ENCODE measurements at regions not wholly inside any gene's neighbourhood (a gene's known extent, or its start where the extent isn't known, plus 50 kb on each side); places are given as distances from the start of the nearest gene placed in this dataset.

- H3K36me3 Mint-ChIP-seq: no peaks in the 10 kb centered on the region
- peaks cover 60% of the 10 kb centered on the region for H3K4me1 Mint-ChIP-seq
- no peak overlapping the region for H3K4me3 Mint-ChIP-seq
- ChIA-PET CTCF (no interaction called here), POLR2A (no interaction called here)
- DNase-seq (ENCODE audit: low spot score) (no peak), ATAC-seq (peak; percentile 41)
- H3K27me3 Mint-ChIP-seq (ENCODE audit: low read depth): no peaks in the 10 kb centered on the region
- peak overlapping the region; percentile 57 for H3K27ac Mint-ChIP-seq
- TF ChIP-seq CREM (CRISPR knock-in tag; IDR thresholded peaks at IDR 0.05) (no peak), ZNF423 (CRISPR knock-in tag; IDR thresholded peaks at IDR 0.05) (peak; percentile 6; the same call in 1 of the 2 replicates)
- H3K9me3 Mint-ChIP-seq: no peaks in the 10 kb centered on the region
These were observed 370.2 kb downstream of the EN1 start for GRCh38 chr2:118477111-118477862.

DNA sequence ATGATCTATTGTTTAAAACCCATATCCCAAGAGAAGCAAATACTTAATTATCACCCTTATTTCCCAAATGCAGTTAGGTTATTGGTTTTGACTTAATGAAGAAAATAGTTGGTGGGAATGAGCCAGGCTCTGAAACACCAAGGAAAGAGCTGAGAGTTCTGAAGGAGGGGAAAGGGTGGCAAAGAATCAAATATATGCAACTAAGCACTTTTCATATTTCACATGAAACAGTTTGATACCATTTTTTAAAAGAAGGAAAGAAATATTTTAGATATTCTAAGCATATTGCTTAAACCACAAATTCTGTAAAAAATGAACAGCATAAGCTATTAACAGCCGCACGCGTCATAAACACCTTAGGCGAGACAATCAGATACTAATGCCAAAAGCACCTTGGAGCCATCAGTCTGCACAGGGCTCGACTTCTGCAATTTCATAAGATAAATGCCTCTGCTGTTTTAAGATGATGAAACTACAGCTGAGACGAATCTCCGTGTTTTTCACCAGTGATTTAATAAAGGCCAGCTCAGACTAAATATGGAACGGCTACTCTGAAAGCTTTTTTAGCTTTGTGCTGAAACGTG, 371.7 kb downstream of the EN1 start:
- H3K9me3 Mint-ChIP-seq: no peaks in the 10 kb centered on the region
- ChIA-PET POLR2A (no interaction called here), CTCF (no interaction called here)
- no peak overlapping the region for H3K4me3 Mint-ChIP-seq
- no peak for TF ChIP-seq SMAD3 (CRISPR knock-in tag; IDR thresholded peaks at IDR 0.05; ENCODE audit: borderline replicate concordance)
- no peak for TF ChIP-seq RORB (CRISPR knock-in tag; IDR thresholded peaks at IDR 0.05)
- TF ChIP-seq, protein P1, sequence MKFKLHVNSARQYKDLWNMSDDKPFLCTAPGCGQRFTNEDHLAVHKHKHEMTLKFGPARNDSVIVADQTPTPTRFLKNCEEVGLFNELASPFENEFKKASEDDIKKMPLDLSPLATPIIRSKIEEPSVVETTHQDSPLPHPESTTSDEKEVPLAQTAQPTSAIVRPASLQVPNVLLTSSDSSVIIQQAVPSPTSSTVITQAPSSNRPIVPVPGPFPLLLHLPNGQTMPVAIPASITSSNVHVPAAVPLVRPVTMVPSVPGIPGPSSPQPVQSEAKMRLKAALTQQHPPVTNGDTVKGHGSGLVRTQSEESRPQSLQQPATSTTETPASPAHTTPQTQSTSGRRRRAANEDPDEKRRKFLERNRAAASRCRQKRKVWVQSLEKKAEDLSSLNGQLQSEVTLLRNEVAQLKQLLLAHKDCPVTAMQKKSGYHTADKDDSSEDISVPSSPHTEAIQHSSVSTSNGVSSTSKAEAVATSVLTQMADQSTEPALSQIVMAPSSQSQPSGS (CRISPR knock-in tag; IDR thresholded peaks at IDR 0.05; ENCODE audit: borderline replicate concordance, low read depth): no peak
- no peak for TF ChIP-seq FOXJ3 (CRISPR knock-in tag; IDR thresholded peaks at IDR 0.05; ENCODE audit: borderline replicate concordance)
- TF ChIP-seq IRF1 (CRISPR knock-in tag; IDR thresholded peaks at IDR 0.05): no peak
- TF ChIP-seq, protein P2, sequence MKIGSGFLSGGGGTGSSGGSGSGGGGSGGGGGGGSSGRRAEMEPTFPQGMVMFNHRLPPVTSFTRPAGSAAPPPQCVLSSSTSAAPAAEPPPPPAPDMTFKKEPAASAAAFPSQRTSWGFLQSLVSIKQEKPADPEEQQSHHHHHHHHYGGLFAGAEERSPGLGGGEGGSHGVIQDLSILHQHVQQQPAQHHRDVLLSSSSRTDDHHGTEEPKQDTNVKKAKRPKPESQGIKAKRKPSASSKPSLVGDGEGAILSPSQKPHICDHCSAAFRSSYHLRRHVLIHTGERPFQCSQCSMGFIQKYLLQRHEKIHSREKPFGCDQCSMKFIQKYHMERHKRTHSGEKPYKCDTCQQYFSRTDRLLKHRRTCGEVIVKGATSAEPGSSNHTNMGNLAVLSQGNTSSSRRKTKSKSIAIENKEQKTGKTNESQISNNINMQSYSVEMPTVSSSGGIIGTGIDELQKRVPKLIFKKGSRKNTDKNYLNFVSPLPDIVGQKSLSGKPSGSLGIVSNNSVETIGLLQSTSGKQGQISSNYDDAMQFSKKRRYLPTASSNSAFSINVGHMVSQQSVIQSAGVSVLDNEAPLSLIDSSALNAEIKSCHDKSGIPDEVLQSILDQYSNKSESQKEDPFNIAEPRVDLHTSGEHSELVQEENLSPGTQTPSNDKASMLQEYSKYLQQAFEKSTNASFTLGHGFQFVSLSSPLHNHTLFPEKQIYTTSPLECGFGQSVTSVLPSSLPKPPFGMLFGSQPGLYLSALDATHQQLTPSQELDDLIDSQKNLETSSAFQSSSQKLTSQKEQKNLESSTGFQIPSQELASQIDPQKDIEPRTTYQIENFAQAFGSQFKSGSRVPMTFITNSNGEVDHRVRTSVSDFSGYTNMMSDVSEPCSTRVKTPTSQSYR (CRISPR knock-in tag; IDR thresholded peaks at IDR 0.05): no peak
- no peak for TF ChIP-seq CBFB (CRISPR knock-in tag; IDR thresholded peaks at IDR 0.05; ENCODE audit: low read depth)
- no peak for TF ChIP-seq USF2 (CRISPR knock-in tag; IDR thresholded peaks at IDR 0.05)
- TF ChIP-seq, protein P3, sequence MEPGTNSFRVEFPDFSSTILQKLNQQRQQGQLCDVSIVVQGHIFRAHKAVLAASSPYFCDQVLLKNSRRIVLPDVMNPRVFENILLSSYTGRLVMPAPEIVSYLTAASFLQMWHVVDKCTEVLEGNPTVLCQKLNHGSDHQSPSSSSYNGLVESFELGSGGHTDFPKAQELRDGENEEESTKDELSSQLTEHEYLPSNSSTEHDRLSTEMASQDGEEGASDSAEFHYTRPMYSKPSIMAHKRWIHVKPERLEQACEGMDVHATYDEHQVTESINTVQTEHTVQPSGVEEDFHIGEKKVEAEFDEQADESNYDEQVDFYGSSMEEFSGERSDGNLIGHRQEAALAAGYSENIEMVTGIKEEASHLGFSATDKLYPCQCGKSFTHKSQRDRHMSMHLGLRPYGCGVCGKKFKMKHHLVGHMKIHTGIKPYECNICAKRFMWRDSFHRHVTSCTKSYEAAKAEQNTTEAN (CRISPR knock-in tag; IDR thresholded peaks at IDR 0.05): no peak
- TF ChIP-seq TEAD1 (CRISPR knock-in tag; IDR thresholded peaks at IDR 0.05): no peak
- TF ChIP-seq ATF3 (CRISPR knock-in tag; conservative IDR thresholded peaks at IDR 0.05): no peak
- no peak for TF ChIP-seq CREM (CRISPR knock-in tag; IDR thresholded peaks at IDR 0.05)
- TF ChIP-seq ZNF512 (CRISPR knock-in tag; IDR thresholded peaks at IDR 0.05; ENCODE audit: borderline replicate concordance): no peak
- TF ChIP-seq NFE2L1 (CRISPR knock-in tag; IDR thresholded peaks at IDR 0.05): no peak
- no peak for TF ChIP-seq CDX4 (CRISPR knock-in tag; IDR thresholded peaks at IDR 0.05; ENCODE audit: borderline replicate concordance)
- TF ChIP-seq NR2C2 (CRISPR knock-in tag; IDR thresholded peaks at IDR 0.05): no peak
- no peaks in the 10 kb centered on the region for H3K36me3 Mint-ChIP-seq
- H3K27ac Mint-ChIP-seq: no peak overlapping the region
- ATAC-seq (no peak), DNase-seq (ENCODE audit: low spot score) (no peak)
- H3K4me1 Mint-ChIP-seq: peaks cover 60% of the 10 kb centered on the region
- H3K27me3 Mint-ChIP-seq (ENCODE audit: low read depth): no peaks in the 10 kb centered on the region

Data from WTC11 (cell line).